AG10803 (cell line): ENCODE measurements at regions not wholly inside any gene's neighbourhood (a gene's known extent, or its start where the extent isn't known, plus 50 kb on each side); places are given as distances from the start of the nearest gene placed in this dataset.
A peak's percentile ranks its signal among the peaks of the same experiment; 100 is the strongest.

Experiments used
- DNase-seq: peaks from one replicate; pipeline ENCODE4 v3.0.0; 2010; ENCODE audit warnings: low read depth
- H3K4me3 ChIP-seq: 2 replicates; pipeline ENCODE4 v1.5.1; 2011; ENCODE audit warnings: mild to moderate bottlenecking, low read length, control low read depth
- CTCF ChIP-seq: conservative IDR thresholded peaks from 2 replicates; pipeline ENCODE4 v1.5.1; 2011; ENCODE audit warnings: mild to moderate bottlenecking, low read length, control low read depth, inconsistent platforms

- H3K4me3 ChIP-seq = peak overlapping the region; percentile 16; the same call in 1 of the 2 replicates
- DNase-seq = peak; percentile 86
Observed at GRCh38 chr2:236661762-236662110, 92.1 kb downstream of the ACKR3 start.

GRCh38 chr2:236662231-236663185 is 92.9 kb downstream of the ACKR3 start:
- H3K4me3 ChIP-seq = peak overlapping the region; percentile 16
- TF ChIP-seq CTCF = no peak
- peak; percentile 80 for DNase-seq

More at GRCh38 chr2:236661762-236662110, 92.1 kb downstream of the ACKR3 start:
- TF ChIP-seq CTCF = no peak

GRCh38 chr2:236663287-236664101 is 93.9 kb downstream of the ACKR3 start:
- TF ChIP-seq CTCF = no peak
- no peak overlapping the region; the same call in 1 of the 2 replicates for H3K4me3 ChIP-seq
- DNase-seq = peak; percentile 94

GRCh38 chr2:236664136-236664535 is 94.5 kb downstream of the ACKR3 start:
- no peak for DNase-seq
- no peak overlapping the region for H3K4me3 ChIP-seq
- no peak for TF ChIP-seq CTCF

- no peak for DNase-seq
- H3K4me3 ChIP-seq = no peak overlapping the region
- TF ChIP-seq CTCF = no peak
Observed at GRCh38 chr2:236665101-236665500, 95.5 kb downstream of the ACKR3 start.

- DNase-seq = peak; percentile 31
- TF ChIP-seq CTCF = no peak
Observed at GRCh38 chr2:236665572-236666118, 96.0 kb downstream of the ACKR3 start.

More at GRCh38 chr2:236665572-236666118, 96.0 kb downstream of the ACKR3 start:
- no peak overlapping the region for H3K4me3 ChIP-seq
